SJSA1 (cell line): ENCODE measurements at regions not wholly inside any gene's neighbourhood (a gene's known extent, or its start where the extent isn't known, plus 50 kb on each side); places are given as distances from the start of the nearest gene placed in this dataset.

ENCODE experiments used
- DNase-seq, 2 experiments: peaks; one replicate each; pipeline ENCODE4 v3.0.0-alpha.2; 2015 to 2020; ENCODE audit warnings: low spot score in 2 of 2, low read depth in 1 of 2
- H3K27ac ChIP-seq: fragments of 250-450 bp; sonication (Bioruptor Pico); 2 replicates; pipeline ENCODE4 v1.5.1; 2020; ENCODE audit warnings: mild to moderate bottlenecking, moderate library complexity
- H3K27me3 ChIP-seq: fragments of 250-450 bp; sonication (Bioruptor Pico); replicated peaks from 2 replicates; pipeline ENCODE4 v1.5.1; 2020; ENCODE audit warnings: mild to moderate bottlenecking, moderate library complexity
- H3K36me3 ChIP-seq: fragments of 250-450 bp; sonication (Bioruptor Pico); 2 replicates; pipeline ENCODE4 v1.5.1; 2020; ENCODE audit warnings: mild to moderate bottlenecking
- H3K4me1 ChIP-seq: fragments of 250-450 bp; sonication (Bioruptor Pico); replicated peaks from 2 replicates; pipeline ENCODE4 v1.6.1; 2021; ENCODE audit warnings: mild to moderate bottlenecking
- H3K4me3 ChIP-seq: fragments of 250-450 bp; sonication (Bioruptor Pico); 2 replicates; pipeline ENCODE4 v1.5.1; 2020; ENCODE audit warnings: mild to moderate bottlenecking
- H3K9me3 ChIP-seq: fragments of 250-450 bp; sonication (Bioruptor Pico); replicated peaks from 2 replicates; pipeline ENCODE4 v1.5.1; 2020; ENCODE audit warnings: mild to moderate bottlenecking

DNA sequence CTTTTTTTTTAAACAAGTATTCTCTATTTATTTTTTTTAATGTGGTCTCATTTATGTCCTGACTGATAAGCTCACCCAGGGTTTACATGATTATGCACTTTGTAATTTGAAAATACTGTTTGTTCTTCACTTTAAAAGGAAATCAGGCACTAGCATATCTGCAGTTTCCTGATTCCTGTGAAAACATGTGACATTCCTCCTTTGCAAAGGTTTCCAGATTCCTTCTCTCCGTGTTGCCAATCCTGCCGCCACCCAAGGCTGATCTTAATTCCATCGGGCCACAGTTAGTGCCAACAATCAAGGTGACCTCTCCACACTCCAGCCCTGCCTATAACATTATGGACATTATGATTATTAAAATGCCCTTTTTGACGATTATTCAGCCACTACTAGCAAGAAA is 225.4 kb downstream of the PCDH7 start:
- Histone ChIP-seq H3K4me1 (no peaks in the 10 kb centered on the region), H3K4me3 (no peak overlapping the region), H3K36me3 (no peaks in the 10 kb centered on the region), H3K9me3 (no peaks in the 10 kb centered on the region), H3K27ac (no peak overlapping the region), H3K27me3 (no peaks in the 10 kb centered on the region)
- DNase-seq = no peak

DNA sequence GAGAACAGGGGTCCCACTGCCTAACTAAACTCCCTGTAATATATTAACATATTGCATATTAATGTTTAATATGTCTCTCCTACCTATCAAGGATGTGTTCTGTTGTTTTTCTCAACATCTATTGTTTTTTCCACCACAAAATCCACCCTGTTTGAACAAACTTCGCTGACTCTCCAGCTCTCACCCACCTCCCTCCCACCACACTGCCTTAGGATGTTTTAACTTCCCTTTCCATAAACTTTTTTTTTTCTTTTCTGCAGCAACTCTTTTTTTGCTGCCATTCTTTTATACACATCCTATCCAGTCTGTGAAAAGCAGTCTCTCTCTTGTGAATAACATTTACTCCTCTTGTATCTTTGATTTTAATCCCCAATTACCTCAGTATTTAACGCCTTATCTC is 226.1 kb downstream of the PCDH7 start:
- H3K27me3 ChIP-seq = no peaks in the 10 kb centered on the region
- no peak overlapping the region for H3K4me3 ChIP-seq
- no peak overlapping the region for H3K27ac ChIP-seq
- no peak for DNase-seq
- H3K9me3 ChIP-seq = no peaks in the 10 kb centered on the region
- no peaks in the 10 kb centered on the region for H3K4me1 ChIP-seq
- H3K36me3 ChIP-seq = no peaks in the 10 kb centered on the region

GRCh38 chr4:30948653-30949052 is 228.5 kb downstream of the PCDH7 start:
- Histone ChIP-seq H3K27me3 (no peaks in the 10 kb centered on the region), H3K4me1 (no peaks in the 10 kb centered on the region), H3K9me3 (no peaks in the 10 kb centered on the region), H3K36me3 (no peaks in the 10 kb centered on the region), H3K27ac (no peak overlapping the region), H3K4me3 (no peak overlapping the region)
- no peak for DNase-seq

- H3K36me3 ChIP-seq = no peaks in the 10 kb centered on the region
- no peaks in the 10 kb centered on the region for H3K4me1 ChIP-seq
- no peak overlapping the region for H3K27ac ChIP-seq
- DNase-seq = no peak
- H3K4me3 ChIP-seq = no peak overlapping the region
- H3K9me3 ChIP-seq = no peaks in the 10 kb centered on the region
- H3K27me3 ChIP-seq = no peaks in the 10 kb centered on the region
Measured at GRCh38 chr4:30950737-30951136, 230.6 kb downstream of the PCDH7 start.

- Histone ChIP-seq H3K36me3 (no peaks in the 10 kb centered on the region), H3K27ac (no peak overlapping the region), H3K4me1 (no peaks in the 10 kb centered on the region), H3K9me3 (no peaks in the 10 kb centered on the region), H3K4me3 (no peak overlapping the region), H3K27me3 (no peaks in the 10 kb centered on the region)
- DNase-seq = no peak
Measured at GRCh38 chr4:30952526-30953219, 232.5 kb downstream of the PCDH7 start.

DNA sequence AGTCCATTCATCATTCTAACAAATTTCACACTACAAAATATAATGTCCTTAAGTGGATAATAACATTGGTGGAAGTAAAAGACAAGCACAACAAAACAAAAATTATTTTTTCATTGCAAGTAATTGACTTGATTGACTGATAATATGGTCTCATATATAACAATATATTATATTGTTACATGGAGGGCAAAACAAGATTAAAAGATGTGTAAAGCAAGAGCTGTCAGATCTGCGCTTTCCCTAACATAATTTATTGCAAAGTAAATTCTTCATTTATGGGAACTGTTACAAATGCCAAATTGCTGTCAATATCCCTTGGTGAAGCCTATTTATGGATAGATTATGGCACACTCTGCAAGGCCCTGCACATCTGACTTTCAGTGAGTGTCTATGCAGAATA is 233.6 kb downstream of the PCDH7 start:
- Histone ChIP-seq H3K4me3 (no peak overlapping the region), H3K4me1 (no peaks in the 10 kb centered on the region), H3K9me3 (no peaks in the 10 kb centered on the region), H3K27me3 (no peaks in the 10 kb centered on the region), H3K36me3 (no peaks in the 10 kb centered on the region), H3K27ac (no peak overlapping the region)
- no peak for DNase-seq

GRCh38 chr4:30956916-30957315 is 236.7 kb downstream of the PCDH7 start:
- H3K27me3 ChIP-seq = no peaks in the 10 kb centered on the region
- H3K4me1 ChIP-seq = no peaks in the 10 kb centered on the region
- no peak overlapping the region for H3K27ac ChIP-seq
- no peak overlapping the region for H3K4me3 ChIP-seq
- H3K36me3 ChIP-seq = no peaks in the 10 kb centered on the region
- DNase-seq = no peak
- no peaks in the 10 kb centered on the region for H3K9me3 ChIP-seq

DNA sequence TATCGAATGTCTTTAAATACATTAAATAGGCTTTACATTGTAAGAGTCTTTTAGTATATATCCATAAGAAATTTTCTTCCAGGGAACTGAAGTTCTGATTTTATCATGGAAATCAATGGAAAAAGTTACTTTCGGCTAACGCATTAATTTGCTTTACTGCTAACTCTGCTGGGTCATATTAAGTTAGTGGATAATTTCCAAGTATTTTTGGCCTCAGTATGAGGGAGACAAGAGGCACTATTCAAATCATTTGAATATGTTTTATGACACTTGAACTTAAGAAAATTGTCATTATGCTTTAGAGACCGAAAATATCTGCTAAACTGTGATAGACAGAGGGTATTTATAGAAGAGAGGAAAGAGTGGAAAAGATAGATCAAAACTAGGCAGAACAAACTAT is 237.5 kb downstream of the PCDH7 start:
- H3K36me3 ChIP-seq = no peaks in the 10 kb centered on the region
- no peak overlapping the region for H3K27ac ChIP-seq
- no peak overlapping the region for H3K4me3 ChIP-seq
- H3K27me3 ChIP-seq = no peaks in the 10 kb centered on the region
- H3K9me3 ChIP-seq = no peaks in the 10 kb centered on the region
- no peaks in the 10 kb centered on the region for H3K4me1 ChIP-seq
- DNase-seq = no peak

GRCh38 chr4:30959781-30960485 is 239.8 kb downstream of the PCDH7 start:
- no peak for DNase-seq
- Histone ChIP-seq H3K27ac (no peak overlapping the region), H3K4me3 (no peak overlapping the region), H3K36me3 (no peaks in the 10 kb centered on the region), H3K9me3 (no peaks in the 10 kb centered on the region), H3K4me1 (no peaks in the 10 kb centered on the region), H3K27me3 (no peaks in the 10 kb centered on the region)

- no peaks in the 10 kb centered on the region for H3K27me3 ChIP-seq
- no peaks in the 10 kb centered on the region for H3K36me3 ChIP-seq
- DNase-seq = no peak
- no peaks in the 10 kb centered on the region for H3K9me3 ChIP-seq
- H3K4me1 ChIP-seq = no peaks in the 10 kb centered on the region
- no peak overlapping the region for H3K27ac ChIP-seq
- no peak overlapping the region for H3K4me3 ChIP-seq
Measured at GRCh38 chr4:30962939-30963338, 242.8 kb downstream of the PCDH7 start.

DNA sequence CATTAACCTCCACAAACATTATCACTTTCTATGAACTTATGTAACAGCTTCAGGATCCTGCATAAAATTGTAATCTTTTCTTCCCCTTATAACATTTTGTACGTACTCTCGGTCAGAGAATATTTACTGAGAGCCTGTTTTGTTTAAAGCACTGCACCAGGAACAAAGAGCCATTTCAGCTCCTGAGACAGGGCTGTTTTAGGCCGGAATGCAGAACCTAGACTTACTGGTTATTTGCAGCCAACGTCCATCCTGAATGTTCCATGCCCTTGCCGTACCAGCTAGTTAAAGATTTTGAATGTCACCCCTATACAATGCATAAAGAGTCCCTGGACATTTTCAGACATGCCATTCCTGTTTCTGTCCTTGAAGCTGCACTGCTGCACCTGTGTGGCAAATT is 248.8 kb downstream of the PCDH7 start:
- Histone ChIP-seq H3K27ac (no peak overlapping the region), H3K9me3 (no peaks in the 10 kb centered on the region), H3K4me3 (no peak overlapping the region), H3K36me3 (no peaks in the 10 kb centered on the region), H3K4me1 (no peaks in the 10 kb centered on the region), H3K27me3 (no peaks in the 10 kb centered on the region)
- no peak for DNase-seq

- no peaks in the 10 kb centered on the region for H3K27me3 ChIP-seq
- no peak overlapping the region for H3K27ac ChIP-seq
- H3K4me3 ChIP-seq = no peak overlapping the region
- no peaks in the 10 kb centered on the region for H3K4me1 ChIP-seq
- DNase-seq = no peak
- H3K9me3 ChIP-seq = no peaks in the 10 kb centered on the region
- no peaks in the 10 kb centered on the region for H3K36me3 ChIP-seq
Measured at GRCh38 chr4:30972542-30972941, 252.4 kb downstream of the PCDH7 start.

GRCh38 chr4:30973993-30974392 is 253.8 kb downstream of the PCDH7 start:
- no peak overlapping the region for H3K4me3 ChIP-seq
- H3K27me3 ChIP-seq = no peaks in the 10 kb centered on the region
- H3K9me3 ChIP-seq = no peaks in the 10 kb centered on the region
- DNase-seq = no peak
- H3K4me1 ChIP-seq = no peaks in the 10 kb centered on the region
- H3K36me3 ChIP-seq = no peaks in the 10 kb centered on the region
- no peak overlapping the region for H3K27ac ChIP-seq

GRCh38 chr4:30979402-30979801 is 259.2 kb downstream of the PCDH7 start:
- no peaks in the 10 kb centered on the region for H3K27me3 ChIP-seq
- no peak for DNase-seq
- H3K36me3 ChIP-seq = no peaks in the 10 kb centered on the region
- H3K27ac ChIP-seq = no peak overlapping the region
- H3K4me3 ChIP-seq = no peak overlapping the region
- no peaks in the 10 kb centered on the region for H3K4me1 ChIP-seq
- H3K9me3 ChIP-seq = no peaks in the 10 kb centered on the region

- Histone ChIP-seq H3K4me1 (no peaks in the 10 kb centered on the region), H3K27ac (no peak overlapping the region), H3K4me3 (no peak overlapping the region), H3K36me3 (no peaks in the 10 kb centered on the region), H3K27me3 (no peaks in the 10 kb centered on the region), H3K9me3 (no peaks in the 10 kb centered on the region)
- DNase-seq = no peak
Measured at GRCh38 chr4:30989508-30989907, 269.3 kb downstream of the PCDH7 start.
